HG02840 (cell line): ENCODE measurements at regions not wholly inside any gene's neighbourhood (a gene's known extent, or its start where the extent isn't known, plus 50 kb on each side); places are given as distances from the start of the nearest gene placed in this dataset.
"Not testable (repeated sequence)": the region's sequence is repeated elsewhere in the genome, so short reads cannot be mapped to it uniquely, and the experiment has no call there.

Experiments used
- ATAC-seq: cut with Tn5 transposase; IDR thresholded peaks from one replicate; pipeline ENCODE4 v1.9.1; 2021; ENCODE audit warnings: mild to moderate bottlenecking, moderate library complexity, moderate number of reproducible peaks; ENCODE audit not compliant: unreplicated experiment, low FRiP score

DNA sequence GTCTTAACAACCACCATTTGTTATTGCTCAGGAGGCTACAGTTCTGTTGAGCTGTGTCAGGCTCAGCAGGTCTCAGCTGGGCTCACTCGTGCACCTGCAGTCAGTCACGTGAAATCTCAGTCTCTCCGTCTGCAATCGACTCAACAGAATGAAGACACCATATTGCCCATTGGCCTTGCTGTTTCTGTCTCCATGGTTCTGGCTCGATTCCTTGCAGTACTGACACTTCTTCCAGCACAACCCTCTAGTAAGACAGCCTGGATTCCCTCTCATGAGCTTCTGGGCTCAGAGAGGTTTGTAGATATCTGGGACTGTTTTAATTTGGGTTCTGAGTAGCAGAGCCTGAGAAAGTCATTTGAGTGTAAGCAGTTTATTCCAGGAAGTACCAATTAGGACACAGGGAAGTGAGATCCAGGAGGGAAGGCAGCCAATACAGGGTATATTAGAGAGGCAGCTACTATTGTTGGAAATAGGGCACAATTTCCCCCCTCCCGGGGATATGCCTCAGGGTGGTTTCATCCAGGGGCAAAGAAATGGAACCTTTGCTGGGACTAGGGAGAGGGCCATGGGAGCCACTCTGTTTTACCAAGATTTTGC is 87.4 kb upstream of the RALGAPA2 start:
- no peak for ATAC-seq

DNA sequence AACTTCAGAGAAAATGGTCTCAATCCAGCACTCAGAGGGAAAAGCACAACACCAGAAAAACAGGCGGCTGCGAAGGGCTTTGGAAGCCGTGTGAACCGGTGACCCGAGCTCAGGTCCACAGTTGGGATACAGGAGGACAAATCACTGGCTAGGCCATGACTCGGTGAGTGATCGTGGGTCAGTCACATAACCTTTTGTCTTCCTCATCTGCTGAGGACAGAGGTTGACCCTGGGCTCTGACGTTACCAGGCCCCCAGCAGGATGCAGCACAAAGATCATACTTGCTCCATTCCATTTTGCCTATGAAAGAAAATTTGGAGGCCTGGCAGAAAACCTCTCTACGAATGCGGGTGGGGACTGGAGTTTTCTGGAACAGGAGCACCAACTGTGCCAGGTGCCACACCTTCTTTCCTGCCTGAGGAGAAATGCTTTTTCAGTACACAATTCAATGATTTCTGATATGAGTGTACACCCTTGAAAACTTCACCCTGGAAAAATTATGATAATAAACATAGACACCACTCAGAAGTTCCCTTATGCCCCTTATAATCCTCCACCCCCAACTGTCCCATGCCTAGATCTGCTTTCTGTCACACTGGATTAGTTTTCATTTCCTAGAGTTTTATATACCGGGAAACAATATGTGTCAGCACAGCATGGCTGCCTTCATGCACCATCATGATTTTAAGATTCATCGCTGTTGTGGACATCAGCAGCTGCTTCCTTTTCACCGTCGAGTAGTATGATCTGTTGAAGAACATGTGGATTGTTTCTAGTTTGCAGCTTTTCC is 85.3 kb upstream of the RALGAPA2 start:
- ATAC-seq = no peak

DNA sequence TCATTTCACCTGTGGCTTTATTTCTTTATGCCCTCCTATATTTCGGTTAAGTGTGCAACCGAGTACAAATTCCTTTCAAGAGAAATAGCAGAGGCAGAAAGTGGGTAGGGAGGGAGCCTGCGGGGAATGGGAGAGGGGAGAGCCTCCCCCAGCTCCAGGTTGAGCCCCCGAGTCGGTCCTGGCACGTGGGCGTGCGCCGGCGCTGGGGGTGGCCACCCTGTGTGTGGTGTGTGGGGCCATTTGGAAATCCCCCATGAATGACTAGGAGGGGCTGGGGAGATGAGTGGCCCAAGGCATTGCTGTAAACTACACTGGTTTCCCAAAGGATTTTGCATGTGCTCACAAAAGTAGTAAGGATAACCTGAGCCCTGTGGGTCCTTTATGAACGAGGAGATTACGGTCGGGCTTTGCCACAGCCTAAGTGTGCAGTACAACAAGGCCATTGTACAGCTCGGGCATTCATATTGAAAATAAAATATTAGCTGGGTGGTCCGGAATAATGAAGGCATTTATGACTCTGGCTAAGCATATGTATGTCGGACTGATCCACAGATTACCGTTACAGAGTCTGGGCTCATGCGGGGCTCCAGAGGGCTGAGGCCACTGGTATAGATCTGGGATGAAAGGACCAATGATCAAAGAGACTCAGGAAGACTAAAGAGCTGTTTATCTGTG is 84.5 kb upstream of the RALGAPA2 start:
- no peak for ATAC-seq

DNA sequence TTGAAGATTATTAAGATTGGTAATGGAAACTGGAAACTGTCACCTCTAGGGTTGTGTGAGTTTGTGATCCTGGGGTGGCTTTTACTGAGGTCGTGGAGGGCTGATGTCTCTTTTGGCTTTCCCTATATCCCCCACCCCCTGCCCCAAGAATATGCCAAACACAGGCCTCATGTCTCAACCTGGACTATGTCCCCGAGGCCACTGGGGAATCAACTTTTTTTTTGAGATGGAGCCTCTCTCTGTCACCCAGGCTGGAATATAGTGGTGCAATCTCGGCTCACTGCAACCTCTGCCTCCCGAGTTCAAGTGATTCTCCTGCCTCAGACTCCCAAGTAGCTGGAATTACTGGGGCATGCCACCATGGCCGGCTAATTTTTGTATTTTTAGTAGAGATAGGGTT is 83.3 kb upstream of the RALGAPA2 start:
- no peak for ATAC-seq

DNA sequence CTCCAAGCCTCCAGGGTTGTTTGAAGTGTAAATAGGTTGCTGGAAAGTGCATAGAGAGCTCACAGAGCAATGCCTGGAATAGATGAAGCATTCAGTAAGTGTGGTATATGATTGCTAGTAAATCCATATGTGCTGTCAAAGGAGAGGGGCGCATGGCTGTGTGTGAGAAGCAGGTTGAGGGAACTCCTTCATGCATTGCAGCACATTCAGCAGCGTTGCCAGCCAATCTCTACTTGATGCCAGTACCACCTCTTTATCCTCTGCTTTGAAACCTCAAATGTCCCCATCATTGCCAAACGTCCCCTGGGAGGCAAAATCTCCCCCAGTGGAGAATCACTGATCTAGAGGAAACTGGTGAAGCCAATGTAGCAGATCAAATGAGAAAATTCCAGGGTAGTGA is 82.7 kb upstream of the RALGAPA2 start:
- no peak for ATAC-seq

DNA sequence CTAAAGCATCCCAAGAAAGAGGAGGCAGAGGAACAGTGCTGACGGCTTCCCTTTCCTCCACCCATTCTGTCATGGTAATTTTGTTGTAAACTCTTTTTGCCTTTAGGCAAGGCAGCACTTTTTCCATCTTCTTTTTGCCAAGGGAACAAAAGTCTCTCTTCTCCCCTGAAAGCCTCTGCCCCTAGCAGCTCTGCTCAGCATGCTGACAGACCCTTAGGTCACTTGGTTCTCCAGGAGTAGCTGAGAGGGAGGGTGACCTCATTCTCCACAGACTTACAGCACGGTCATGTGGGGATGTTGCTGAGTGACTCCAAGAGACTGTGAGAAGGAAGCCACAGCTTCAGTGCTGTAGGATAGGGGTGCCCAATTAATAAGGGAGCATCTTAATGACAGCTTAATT is 81.1 kb upstream of the RALGAPA2 start:
- no peak for ATAC-seq

DNA sequence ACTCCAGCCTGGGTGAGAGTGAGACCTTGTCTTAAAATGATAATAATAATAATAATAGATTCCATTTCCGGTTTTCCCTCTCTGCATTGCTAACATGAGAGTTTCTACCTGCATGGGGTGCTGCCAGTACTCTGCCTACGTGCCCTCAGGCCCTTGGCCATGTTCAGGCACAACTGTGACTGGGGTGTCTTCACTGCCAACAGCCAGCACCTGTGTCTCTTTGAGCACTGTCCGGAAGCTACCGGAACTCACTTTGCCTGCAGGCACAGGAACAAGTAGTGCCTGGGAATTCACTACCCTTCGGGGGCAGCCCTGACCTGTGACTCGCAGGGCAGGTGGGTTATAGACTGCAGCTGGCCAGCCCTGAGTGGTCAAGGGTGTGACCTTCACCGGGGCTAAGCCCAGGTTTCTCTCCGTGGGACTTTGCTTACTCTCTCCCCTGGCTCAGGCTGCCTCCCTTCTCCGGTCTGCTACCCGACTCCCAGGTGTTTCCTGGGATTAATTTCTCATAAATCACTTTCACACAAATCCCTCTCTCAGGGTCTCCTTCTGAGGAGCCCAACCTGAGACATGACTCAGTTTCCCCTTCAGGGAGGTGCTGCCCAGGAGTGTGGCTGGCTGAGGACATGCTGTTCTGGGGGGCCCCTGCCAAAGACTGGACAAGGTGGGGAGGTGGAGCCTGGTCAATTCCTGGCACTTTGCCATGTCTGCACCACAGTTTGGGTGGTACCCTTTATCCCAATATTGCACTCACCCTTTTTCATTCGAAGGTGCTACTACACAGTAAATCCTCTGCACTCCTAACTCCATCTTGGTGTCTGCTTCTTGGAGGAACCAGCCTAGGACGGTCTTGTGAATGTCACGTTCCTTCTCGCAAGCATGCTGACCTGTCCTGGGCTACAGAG is 79.5 kb upstream of the RALGAPA2 start:
- ATAC-seq = no peak

DNA sequence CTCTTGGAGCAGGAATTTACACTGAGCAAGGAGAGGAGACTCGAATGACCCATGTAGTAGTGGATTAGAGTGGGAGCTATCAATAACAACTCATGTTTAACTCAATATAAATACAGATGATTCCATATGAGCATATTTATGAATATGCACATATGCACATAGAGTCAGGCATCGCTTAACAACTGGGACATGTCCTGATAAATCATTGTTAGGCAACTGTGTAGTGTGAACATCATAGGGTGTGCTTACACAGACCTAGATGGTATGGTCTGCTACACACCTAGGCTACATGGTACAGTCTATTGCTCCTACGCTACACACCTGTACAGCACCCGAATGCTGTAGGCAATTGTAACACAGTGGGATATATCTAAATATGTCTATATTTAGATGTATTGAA is 75.9 kb upstream of the RALGAPA2 start:
- ATAC-seq = no peak

DNA sequence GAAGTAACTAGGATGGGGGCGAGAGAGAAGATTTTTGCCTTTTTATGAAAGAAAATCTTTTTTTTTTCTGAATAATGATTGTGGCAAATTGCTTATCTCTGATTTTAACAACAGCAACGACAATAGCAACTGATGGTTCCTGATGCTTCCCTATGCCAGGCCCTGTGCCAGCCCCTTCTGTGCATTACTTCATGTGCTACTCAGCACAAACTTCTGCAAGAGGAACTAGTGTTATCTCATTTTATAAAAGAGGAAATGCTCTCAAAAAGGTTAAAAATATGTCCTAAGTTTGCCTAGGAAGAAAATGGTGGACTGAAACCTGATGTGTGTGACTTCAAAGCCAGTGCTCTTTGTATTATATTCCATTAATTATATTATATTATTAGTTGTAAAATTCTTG is 74.0 kb upstream of the RALGAPA2 start:
- no peak for ATAC-seq

DNA sequence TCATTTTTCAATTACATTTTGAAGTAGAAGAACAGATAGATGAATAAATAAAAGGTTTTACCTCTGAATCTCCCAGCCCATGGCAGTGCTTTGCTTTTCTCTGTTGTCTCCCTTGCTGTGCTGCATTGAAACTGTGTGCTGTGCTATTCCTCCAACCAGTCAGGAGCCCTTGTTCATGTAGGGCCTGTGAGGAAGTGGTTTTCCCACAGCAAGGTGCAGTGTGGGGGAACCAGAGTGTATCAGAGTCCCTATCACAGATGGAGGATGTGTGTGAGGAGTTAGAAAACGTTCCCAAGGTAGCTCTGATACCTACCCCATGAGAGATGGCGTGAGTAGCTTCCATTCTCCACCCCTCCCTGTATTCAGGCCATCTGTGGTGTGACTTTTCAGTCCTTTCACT is 72.8 kb upstream of the RALGAPA2 start:
- no peak for ATAC-seq

DNA sequence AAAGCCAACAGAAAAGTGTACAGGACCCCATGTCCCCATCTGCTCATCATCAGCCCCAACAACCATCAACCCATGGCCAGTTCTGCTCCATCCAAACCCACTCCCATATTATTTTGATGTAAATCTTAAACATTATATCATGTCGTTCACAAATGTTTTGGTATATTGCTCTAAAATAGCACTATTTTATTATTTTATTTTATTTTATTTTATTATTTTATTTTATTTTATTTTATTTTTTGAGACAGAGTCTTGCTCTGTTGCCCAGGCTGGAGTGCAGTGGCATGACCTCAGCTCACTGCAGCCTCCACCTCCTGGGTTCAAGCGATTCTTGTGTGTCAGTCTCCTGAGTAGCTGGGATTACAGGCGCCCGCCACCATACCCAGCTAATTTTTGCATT is 72.0 kb upstream of the RALGAPA2 start:
- not testable (repeated sequence) for ATAC-seq

DNA sequence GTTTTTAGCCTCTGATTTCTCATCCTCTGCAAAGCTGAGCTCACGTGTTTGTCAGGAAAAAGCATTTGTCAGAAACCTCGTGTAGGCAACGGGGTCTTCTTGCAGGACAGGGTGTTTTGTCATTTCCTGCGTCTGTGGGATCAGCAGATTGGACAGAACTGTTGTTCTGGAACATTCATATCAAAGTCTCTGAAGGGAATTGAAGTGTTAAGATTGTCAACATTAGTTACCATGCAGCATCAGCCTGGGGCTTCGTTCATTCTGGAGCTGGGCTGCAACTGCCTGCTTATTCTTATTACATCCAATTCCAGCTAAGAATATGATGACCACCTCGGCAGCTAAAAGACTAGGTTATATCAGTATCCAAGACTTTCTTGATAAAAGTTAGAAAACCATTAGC is 71.0 kb upstream of the RALGAPA2 start:
- no peak for ATAC-seq

DNA sequence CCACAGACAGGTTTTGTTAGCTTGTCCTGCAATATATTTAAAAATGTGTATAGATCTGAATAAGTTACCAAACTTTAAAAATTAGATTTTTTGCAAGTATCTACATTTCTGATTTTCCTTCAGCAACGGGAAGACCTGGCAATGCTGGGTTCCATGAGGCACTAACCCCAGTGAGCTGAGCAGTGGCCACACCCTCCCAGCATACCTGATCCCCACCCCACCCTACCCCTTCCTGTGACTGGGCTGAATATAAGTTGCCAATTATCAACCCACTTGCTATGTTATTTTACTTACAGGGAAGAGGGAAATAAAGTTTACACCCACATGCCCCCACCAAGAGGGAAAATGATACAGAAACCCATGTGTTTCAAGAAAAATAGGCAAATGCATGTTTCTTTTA is 70.3 kb upstream of the RALGAPA2 start:
- no peak for ATAC-seq

DNA sequence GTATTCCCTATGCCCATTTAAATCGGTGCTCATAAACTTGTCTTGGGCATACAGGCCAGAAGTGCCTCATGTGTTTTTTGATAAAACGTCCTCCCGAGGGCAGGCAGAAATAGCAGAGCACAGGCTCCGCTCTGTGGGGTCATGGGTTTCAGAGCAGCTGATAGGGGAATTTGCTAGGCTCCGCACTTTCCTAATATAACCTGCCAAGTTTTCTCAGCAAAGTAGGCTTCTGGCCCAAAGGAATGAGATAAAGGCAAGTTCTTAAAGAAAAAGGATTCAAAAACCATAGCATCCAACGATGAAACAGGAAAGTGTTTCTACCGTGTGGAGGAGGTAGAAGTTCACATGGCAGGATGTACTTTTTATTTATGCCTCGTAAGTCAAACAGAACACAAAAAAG is 69.8 kb upstream of the RALGAPA2 start:
- ATAC-seq = no peak

DNA sequence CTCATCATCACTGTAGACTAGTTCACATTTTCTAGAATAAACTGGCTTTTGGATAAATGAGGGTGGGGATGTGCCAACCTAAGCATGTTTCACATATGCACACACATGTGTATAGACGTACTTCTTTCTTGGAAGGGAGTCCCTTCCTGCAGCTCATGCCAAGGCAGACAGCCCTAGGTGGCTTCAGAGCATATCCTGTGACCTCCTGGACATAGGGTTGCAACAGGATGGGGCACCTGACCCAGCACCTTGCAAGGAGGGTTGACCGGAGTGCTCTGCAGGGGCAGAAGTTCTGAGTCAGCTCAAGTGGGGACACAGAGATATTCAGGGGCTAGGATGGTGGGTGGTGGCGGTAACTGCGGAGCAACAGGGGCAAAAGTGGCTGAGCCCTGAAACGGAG is 68.6 kb upstream of the RALGAPA2 start:
- no peak for ATAC-seq

DNA sequence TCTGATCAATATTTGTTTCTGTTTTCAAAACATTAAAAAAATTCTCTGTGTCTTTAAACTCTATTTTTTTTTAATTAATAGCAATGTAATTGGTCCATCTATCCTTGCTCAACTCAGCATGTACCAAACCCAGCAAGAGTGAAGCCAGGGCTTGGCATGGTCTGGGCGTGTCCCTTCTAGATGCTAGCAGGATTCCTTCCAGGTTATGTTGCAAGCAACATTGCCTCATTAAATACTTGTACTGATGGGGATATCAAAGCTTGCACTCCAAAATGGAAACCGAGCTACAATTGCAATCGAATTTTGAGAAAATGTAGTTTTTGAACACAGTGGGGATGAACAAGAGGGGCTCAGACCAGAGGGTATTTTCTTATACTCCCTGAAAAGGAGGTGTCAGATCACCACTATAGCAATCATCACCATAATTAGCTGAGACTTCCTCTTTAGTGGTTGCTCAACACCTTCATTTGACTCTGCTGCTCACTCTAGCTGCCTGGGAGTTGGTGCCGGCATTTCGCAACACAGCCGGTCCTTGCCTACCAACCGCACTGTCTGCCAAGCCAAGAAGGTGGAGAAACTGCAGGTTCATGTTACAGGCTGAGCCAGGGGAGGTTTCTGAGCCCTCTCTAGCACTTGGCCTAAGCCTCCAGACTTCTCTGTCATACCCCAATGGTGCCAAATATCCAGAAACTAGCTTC is 67.8 kb upstream of the RALGAPA2 start:
- ATAC-seq = no peak

DNA sequence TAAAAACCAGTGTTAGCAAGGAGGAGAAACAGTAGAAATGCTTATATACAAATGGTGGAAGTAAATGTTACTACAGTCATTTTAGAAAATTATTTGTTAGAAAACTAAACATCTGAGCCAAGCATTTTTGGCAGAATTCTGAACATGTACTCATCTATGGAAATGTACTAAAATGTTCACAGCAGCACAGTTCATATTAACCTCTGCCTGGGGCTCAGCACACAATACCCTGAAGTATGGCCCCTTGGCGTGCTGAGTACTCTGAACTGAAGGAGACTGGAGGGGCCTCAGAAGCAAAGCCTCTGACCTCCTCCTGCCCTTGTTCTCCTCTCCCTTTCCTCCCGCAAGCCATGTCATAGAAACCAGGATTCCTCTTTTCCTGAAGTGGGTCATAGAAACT is 66.2 kb upstream of the RALGAPA2 start:
- ATAC-seq = no peak

DNA sequence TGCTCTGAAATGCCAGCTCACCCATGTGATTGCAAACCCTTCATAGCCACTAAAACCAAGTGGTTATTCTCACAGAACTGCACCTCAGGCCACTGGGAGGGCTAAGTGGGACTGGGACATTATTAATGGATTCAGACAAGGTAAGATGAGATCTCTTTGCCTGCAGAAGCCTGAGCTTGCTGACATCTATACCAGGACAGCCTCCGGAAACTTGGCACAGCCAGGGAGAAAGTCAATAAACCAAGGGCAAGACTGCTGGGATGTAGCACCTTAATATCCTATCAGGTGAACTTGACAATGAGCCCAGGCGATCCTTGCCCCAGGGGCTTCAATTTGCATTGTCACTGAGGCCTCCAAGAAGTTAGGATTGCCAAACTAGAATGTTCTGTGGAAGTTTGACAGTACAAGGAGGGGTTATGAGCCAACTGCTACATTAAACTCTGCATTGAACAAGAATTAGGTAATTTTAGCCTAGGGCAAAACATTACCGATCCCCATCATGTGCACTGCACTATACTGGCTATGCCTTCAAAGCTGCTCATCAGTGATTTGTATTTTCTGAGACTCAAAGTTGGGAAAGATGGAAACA is 60.1 kb upstream of the RALGAPA2 start:
- ATAC-seq = no peak

DNA sequence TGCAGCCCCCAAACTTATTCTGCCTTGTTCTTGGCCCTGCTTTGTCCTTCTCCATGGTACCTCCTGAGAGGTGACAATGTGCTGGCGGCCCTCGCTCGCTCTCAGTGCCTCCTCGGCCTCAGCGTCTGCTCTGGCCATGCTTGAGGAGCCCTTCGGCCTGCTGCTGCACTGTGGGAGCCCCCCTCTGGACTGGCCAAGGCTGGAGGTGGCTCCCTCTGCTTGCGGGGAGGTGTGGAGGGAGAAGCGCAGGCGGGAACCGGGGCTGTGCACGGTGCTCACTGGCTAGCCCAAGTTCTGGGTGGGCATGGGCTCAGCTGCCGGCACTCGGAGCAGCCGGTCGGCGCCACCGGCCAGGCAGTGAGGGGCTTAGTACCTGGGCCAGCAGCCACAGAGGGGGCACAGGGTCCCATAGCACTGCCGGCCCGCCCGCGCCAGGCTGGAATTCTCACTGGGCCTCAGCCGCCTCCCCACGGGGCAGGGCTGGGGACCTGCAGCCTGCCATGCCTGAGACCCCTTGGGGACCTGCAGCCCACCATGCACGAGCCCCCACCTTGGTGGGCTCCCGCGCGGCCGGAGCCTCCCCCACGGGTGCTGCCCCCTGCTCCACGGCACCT is 55.9 kb upstream of the RALGAPA2 start:
- ATAC-seq = no peak
